Right renal cortex interstitium (tissue), 3 donors: ENCODE measurements at regions not wholly inside any gene's neighbourhood (a gene's known extent, or its start where the extent isn't known, plus 50 kb on each side); places are given as distances from the start of the nearest gene placed in this dataset.

Experiments used
- DNase-seq, 3 donors: peaks; one replicate each; pipeline ENCODE4 v3.0.0-alpha.2; 2013; ENCODE audit warnings: low read depth in 3 of 3, low spot score in 2 of 3

DNA sequence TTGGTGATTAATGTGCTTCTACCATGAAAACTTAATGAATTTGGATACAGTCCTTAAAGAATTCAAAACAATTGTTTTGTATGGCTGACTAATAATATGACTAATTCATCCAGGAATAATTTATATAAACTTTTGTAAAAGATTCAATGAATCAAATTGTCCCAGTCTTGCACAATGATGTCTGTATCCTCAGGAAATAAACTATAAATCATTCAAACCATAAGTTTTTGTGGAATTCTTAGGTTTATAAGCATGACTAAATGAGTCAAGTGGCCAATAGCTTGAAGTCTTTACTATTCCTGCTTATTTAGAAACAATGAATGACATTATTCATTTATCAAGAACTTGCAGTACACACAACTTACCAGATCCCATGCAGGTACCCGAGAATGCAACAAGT, 935.0 kb upstream of the INTU start:
- DNase-seq, result no peak

- no peak for DNase-seq
Observed at GRCh38 chr4:126698224-126698623, 934.5 kb upstream of the INTU start.

GRCh38 chr4:126701756-126702155, 931.0 kb upstream of the INTU start:
- no peak for DNase-seq

DNA sequence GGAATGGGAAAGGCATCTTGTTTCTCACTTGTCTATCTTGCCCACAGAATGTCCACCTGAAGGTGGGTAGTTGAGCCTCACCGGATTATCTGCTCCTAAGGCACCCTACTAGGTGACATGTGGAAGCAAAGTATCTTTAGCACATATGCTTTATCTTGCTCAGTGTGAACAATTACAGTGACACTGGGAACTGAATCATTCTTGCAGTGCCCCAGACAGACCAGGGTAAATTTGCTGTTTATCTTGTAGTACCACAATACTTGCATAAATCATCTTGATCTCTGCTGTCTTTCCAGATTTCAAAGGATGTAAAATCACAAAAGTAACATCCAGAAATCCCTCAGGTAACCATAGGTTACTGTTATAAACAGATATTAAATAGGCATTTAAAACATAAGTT, 930.0 kb upstream of the INTU start:
- no peak for DNase-seq

DNA sequence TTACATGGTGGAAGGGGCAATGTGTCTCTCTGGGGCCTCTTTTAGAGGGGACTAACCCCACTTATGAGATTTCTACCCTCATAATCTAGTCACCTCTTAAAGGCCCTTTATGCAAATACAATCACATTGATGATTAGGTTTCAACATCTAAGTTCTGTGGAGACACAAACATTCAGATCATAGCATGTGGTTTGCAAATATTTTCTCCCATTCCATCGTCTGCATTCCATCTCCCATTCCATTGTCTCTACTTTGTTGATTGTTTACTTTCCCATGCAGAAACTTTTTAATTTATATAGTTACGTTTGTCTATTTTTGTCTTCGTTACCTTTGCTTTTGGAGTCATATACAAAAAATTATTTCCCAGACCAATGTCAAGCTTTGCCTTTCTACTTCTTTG, 927.5 kb upstream of the INTU start:
- no peak for DNase-seq

DNA sequence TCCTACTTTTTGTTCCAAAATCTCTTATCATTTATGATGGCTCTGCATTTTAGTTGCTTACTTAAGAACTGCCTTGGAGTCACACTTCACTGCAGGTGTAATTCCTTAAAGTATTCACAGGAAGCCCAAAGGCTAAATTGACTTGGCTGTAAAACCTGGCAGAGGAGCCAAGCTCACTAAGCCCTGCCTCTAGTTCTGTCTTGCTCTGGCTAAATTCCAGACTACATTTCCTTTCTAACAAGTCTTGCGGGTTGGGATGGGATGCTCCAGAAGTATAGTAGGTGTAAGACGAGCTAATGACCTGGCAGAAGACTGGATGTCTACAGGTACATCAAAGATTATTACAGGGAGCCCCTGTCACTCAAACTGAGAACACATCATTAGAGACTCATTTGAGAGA, 924.0 kb upstream of the INTU start:
- no peak for DNase-seq

DNA sequence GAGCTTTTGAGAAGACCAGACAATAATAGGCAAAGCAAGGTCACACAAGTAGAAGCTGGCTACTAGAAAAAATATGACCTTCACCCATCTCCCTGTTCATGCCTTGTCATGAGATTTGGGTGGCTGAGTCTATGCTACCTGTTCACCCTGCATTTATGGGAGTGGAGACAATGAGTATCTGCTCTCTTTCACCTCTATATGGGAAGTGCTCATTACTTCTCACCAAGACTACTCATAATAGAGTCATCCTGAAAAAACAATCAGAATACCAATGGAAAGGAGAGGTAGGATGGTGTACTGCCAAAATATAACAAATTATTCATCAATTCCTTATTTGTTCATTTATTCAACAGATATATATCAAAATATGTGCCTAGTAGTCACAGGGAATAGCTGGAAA, 921.8 kb upstream of the INTU start:
- no peak for DNase-seq

DNA sequence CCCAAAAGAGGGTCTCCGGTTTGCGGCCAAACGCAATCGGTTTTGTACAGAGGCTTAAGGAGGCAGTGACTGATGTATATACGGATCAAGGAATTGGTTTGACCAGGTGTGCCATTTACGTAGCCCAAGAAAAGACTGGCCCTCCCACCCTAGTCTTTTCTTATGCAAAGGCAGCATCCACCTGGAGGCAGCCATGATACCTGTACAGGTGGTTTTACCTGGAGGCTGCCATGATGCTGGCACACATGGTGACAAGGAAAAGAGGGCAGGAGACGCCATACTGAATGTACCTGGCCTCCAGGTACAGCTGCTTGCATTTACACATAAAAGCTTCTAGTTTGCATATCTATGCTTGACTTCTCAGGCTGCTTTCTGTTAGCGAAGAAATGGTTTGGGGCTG, 917.7 kb upstream of the INTU start:
- no peak for DNase-seq

- DNase-seq, result no peak
Observed at GRCh38 chr4:126715681-126716080, 917.1 kb upstream of the INTU start.

DNA sequence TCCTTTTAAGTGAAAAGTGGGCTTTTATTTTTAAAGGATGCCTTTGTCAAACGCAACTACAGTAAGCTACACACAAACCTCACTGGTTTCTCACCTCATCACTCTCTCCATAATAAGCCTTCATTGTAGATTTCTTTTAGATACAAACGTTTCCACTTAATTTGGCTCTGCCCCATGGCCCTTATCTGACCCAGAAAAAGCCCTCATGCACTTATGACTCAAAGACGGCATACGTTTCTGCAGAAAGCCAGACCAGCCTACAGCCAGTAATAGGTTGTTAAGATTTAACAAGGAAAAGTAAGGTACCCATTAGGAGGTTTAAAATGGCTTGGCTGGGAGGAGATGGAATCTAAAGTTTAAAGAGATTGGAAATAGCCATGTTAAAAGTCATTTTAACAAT, 914.6 kb upstream of the INTU start:
- DNase-seq, result no peak

DNA sequence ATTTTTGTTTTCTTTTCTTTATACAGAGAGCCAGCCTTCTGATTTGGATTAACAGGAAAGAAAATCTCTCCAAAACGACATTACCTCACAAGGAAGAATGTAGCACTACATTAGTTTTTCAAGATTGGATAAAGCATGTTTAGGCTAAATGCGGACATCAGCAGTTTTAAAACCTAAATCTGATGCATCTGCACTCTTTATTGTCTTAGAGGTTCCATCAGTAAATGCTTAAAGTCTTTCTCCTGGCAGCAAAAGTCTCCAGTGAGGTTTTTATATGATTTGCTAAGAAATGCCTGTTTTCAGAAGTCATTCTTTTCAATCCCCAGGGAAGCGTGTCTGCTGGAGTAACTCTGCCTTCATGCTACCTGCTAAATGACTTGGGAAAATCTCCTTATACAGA, 912.9 kb upstream of the INTU start:
- no peak for DNase-seq

DNA sequence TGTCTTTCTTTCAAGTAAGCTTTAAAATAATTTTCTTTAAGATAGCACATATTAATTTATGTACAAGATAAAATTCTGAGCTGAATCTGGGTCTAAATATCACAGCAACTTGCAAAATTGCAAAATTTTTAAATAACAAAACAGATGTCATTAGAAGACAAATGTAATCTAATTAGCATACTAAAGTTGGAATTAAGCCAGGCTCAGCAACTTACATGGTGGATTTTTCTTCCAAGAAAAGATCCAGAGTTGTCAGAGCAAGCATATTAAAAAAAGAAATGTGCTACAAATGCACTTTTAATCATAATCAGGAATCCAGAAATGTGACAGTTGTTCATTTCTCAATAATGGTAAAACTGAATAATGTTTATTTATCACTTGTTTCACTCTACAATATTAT, 906.9 kb upstream of the INTU start:
- DNase-seq, result no peak

- DNase-seq, result no peak
Observed at GRCh38 chr4:126727461-126727860, 905.3 kb upstream of the INTU start.

DNA sequence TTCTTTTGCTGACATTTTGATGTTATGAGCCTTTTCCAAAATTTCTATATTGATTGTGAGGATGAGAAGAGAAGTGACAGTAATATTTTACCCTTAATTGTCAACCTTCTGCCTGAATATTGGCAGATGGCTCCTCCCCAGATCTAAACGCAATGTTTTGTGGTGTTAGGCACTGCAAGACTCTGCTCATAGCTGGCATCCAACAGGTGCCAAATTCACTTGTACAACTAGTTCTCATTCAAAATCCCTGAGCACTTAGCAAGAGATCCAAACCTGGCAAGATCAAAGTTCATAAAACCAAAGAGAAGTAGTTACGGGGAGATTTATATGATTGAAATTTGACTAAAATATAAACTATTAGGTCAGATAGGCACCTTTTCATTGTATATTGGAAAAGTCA, 901.7 kb upstream of the INTU start:
- DNase-seq, result no peak

- no peak for DNase-seq
Observed at GRCh38 chr4:126733301-126733700, 899.5 kb upstream of the INTU start.

- DNase-seq, result no peak
Observed at GRCh38 chr4:126734465-126734864, 898.3 kb upstream of the INTU start.

DNA sequence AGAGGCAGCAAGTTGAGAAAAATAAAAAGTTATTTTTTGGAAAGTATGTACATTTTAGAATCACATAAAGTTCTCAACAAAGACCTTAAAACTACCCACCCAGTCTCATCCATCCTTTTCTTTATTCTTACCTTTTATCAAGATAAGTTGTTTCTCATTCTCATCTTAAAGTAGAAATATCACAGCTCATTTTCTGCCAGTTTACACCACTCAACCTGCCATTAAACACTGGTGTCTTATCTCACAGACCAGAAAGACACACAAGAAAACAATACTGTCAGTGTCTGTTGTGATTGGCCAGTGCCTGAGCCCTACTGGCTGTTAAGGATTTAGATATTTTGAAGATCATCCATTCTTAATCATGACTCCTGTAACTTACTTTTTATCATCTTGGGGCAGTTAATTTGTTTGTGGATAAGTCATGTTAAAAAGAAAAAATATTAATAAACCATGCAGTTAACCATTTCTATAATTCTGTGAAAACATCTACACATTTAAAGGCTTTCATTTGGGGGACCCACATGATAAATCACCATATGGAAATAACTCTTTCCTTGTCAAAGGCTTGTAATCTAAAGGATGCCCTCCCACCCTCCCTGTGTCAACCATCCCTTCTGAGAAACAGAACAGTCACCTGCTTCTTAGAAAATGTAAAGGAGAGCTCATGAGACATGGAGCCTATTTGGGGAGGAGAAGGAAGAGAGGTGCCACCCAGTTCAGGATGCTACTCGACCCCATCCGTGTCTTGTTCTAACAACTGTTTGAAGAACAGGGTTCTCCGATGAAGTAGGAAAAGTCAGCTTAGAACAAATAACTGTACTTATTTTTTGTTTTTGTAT, 897.2 kb upstream of the INTU start:
- DNase-seq, result no peak

- DNase-seq, result no peak
Observed at GRCh38 chr4:126736133-126736518, 896.6 kb upstream of the INTU start.

DNA sequence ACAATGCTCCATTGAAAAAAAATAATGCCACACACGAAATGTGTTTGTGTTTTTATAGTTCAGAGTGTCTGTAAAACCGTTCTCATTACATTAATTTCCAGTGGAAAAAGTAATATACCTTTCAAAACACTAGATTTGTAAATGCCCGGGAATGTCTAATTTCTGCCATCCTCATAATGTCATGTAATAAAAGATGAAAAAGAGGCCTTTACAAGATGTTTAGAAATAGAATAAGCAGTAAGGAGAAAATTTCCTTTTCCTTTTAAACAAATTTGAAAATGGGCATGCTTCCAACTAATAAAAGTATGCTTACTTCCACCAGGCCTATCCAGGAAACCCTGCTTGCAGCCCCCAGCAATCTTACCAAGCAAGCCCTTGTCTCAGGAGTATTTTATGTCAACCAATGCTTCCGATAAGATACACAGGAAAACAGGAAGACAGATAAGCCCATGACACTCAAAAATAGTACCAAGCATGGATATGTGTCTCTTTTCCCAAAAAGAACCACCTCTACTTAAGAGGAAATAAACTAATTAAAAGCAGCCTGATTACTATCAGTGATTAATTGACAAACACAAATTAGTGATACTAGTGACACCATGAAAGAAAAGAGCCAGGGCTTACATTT, 894.7 kb upstream of the INTU start:
- no peak for DNase-seq

GRCh38 chr4:126738527-126738923, 894.2 kb upstream of the INTU start:
- no peak for DNase-seq

GRCh38 chr4:126738926-126739325, 893.8 kb upstream of the INTU start:
- no peak for DNase-seq

- no peak for DNase-seq
Observed at GRCh38 chr4:126740687-126741086, 892.1 kb upstream of the INTU start.

DNA sequence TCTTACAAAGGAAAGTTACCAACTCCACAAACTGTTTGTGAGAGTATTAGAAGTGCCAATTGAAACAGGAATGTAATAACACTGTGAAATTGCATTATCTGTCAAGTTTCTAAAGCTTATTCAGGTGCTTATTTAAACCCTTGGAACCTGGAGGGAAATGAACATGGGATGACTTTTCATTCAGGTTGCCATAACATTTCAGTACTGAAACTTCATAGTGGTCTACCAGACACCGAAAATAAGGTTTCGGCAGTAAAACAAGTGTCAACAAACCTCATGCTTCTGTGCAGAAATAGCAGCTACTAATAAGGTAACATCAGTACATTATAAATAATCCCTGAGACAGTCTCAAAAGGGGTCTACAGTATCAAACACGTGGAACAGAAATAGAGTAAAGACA, 890.7 kb upstream of the INTU start:
- no peak for DNase-seq
